Stimulated activated CD4-positive, alpha-beta T cell treated with anti-CD3 and anti-CD28 coated beads, Interleukin-12 subunit alpha, Interleukin-12 subunit beta, amount 100 ng/mL, for 48 hours (primary cell): ENCODE measurements at regions not wholly inside any gene's neighbourhood (a gene's known extent, or its start where the extent isn't known, plus 50 kb on each side); places are given as distances from the start of the nearest gene placed in this dataset.
A peak's percentile ranks its signal among the peaks of the same experiment; 100 is the strongest.
"Not testable (repeated sequence)": the region's sequence is repeated elsewhere in the genome, so short reads cannot be mapped to it uniquely, and the experiment has no call there.

Source experiments
- DNase-seq, 3 donors: peaks; one replicate each; pipeline ENCODE4 v3.0.0-alpha.2; 2020; ENCODE audit warnings: low read depth in 2 of 3, low spot score in 1 of 3

GRCh38 chr2:31813016-31813415 is 197.8 kb downstream of the MEMO1 start:
- no peak for DNase-seq

- DNase-seq, result peak in 1 of 3 donors; percentile 2
Observed at GRCh38 chr2:31812051-31812798, 198.6 kb downstream of the MEMO1 start.

- DNase-seq, result no peak
Observed at GRCh38 chr2:31811482-31811881, 199.3 kb downstream of the MEMO1 start.

- no peak for DNase-seq
Observed at GRCh38 chr2:31810200-31810917, 200.4 kb downstream of the MEMO1 start.

- no peak for DNase-seq
Observed at GRCh38 chr2:31805688-31806087, 205.1 kb downstream of the MEMO1 start.

GRCh38 chr2:31803481-31804153 is 207.2 kb downstream of the MEMO1 start:
- not testable (repeated sequence) for DNase-seq

- no peak for DNase-seq
Observed at GRCh38 chr2:31802711-31803110, 208.1 kb downstream of the MEMO1 start.

- not testable (repeated sequence) for DNase-seq
Observed at GRCh38 chr2:31799282-31799681, 211.5 kb downstream of the MEMO1 start.

GRCh38 chr2:31788273-31788672 is 207.5 kb upstream of the SRD5A2 start:
- DNase-seq, result no peak

- no peak for DNase-seq
Observed at GRCh38 chr2:31785876-31786275, 205.1 kb upstream of the SRD5A2 start.

- DNase-seq, result no peak
Observed at GRCh38 chr2:31784868-31785267, 204.1 kb upstream of the SRD5A2 start.

GRCh38 chr2:31783446-31784091 is 202.8 kb upstream of the SRD5A2 start:
- DNase-seq, result not testable (repeated sequence)

- no peak for DNase-seq
Observed at GRCh38 chr2:31778153-31778552, 197.4 kb upstream of the SRD5A2 start.

GRCh38 chr2:31770741-31771140 is 190.0 kb upstream of the SRD5A2 start:
- DNase-seq, result no peak

- no peak for DNase-seq
Observed at GRCh38 chr2:31765078-31765945, 184.6 kb upstream of the SRD5A2 start.

GRCh38 chr2:31764169-31764568 is 183.4 kb upstream of the SRD5A2 start:
- no peak for DNase-seq

GRCh38 chr2:31762085-31762484 is 181.3 kb upstream of the SRD5A2 start:
- DNase-seq, result no peak

- not testable (repeated sequence) for DNase-seq
Observed at GRCh38 chr2:31757351-31757750, 176.6 kb upstream of the SRD5A2 start.

GRCh38 chr2:31748746-31749145 is 168.0 kb upstream of the SRD5A2 start:
- not testable (repeated sequence) for DNase-seq

- DNase-seq, result no peak
Observed at GRCh38 chr2:31748041-31748440, 167.3 kb upstream of the SRD5A2 start.

GRCh38 chr2:31739161-31739560 is 158.4 kb upstream of the SRD5A2 start:
- no peak for DNase-seq
